ENCODE measurements at regions not wholly inside any gene's neighbourhood (a gene's known extent, or its start where the extent isn't known, plus 50 kb on each side); places are given as distances from the start of the nearest gene placed in this dataset.
A peak's percentile ranks its signal among the peaks of the same experiment; 100 is the strongest.
"Not testable (repeated sequence)": the region's sequence is repeated elsewhere in the genome, so short reads cannot be mapped to it uniquely, and the experiment has no call there.

DNA sequence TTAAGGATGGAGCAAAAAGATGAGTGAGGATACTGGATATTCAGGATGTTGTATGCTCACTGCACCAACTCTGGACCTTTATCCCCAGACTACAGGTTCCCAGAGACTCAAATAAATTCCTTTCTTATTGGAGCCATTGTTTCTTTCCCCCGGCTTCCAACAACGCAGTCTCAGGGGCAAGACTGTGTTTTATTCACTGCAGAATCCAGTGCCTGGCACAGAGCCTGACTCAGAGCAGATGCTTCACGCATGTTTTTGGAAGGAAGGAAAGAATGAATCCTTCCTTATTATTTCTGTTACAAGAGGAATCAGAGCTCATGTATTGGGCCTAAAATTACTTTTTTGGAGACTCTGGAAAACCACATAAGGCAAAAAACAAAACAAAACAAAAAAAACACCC is 96.0 kb upstream of the VGLL4 start:
- DNase-seq (ENCODE audit: low read depth in 4 of 4, low spot score in 2 of 4), result no peak

- DNase-seq (ENCODE audit: low read depth in 4 of 4, low spot score in 2 of 4), result no peak
These were observed 95.4 kb upstream of the VGLL4 start for GRCh38 chr3:11739123-11739522.

DNA sequence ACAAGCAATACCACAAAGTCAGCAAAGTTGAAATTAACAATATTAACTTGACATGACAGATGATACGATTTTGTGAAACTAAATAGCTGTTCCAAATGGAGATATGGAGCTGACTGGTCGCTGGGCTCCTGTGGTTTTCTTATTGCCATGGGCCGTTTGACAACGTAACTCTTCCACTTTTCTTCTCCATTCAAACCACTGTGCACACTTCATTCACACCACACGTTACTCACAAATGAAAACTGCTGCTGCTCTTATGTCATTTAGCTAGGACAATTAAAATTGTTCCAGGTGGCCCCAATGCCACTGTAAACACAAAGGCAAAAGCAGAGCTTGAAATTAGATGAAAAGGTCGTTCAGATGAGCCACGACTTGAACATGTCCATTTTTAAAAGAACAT is 94.0 kb upstream of the VGLL4 start:
- no peak for DNase-seq (ENCODE audit: low read depth in 4 of 4, low spot score in 2 of 4)

GRCh38 chr3:11736136-11736833 is 92.6 kb upstream of the VGLL4 start:
- no peak for DNase-seq (ENCODE audit: low read depth in 4 of 4, low spot score in 2 of 4)

- DNase-seq (ENCODE audit: low read depth in 4 of 4, low spot score in 2 of 4), result no peak
These were observed 91.9 kb upstream of the VGLL4 start for GRCh38 chr3:11735638-11736037.

DNA sequence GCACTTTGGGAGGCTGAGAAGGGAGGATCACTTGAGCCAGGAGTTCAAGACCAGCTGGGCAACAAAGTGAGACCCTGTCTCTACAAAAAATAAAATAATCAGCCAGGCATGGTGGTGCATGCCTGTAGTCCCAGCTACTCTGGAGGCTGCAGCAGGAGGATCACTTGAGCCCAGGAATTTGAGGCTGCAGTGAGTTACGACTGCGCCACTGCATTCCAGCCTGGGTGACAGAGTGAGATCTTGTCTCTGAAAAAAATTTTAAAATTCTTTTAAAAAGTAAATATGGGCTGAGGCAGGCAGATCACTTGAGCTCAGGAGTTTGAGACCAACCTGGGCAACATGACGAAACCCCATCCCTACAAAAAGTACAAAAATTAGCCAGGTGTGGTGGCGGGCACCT is 91.4 kb upstream of the VGLL4 start:
- DNase-seq (ENCODE audit: low read depth in 4 of 4, low spot score in 2 of 4), result not testable (repeated sequence)

- DNase-seq (ENCODE audit: low read depth in 4 of 4, low spot score in 2 of 4), result no peak
These were observed 90.2 kb upstream of the VGLL4 start for GRCh38 chr3:11733914-11734313.

GRCh38 chr3:11727207-11727606 is 83.5 kb upstream of the VGLL4 start:
- no peak for DNase-seq (ENCODE audit: low read depth in 4 of 4, low spot score in 2 of 4)

GRCh38 chr3:11726146-11726545 is 82.4 kb upstream of the VGLL4 start:
- no peak for DNase-seq (ENCODE audit: low read depth in 4 of 4, low spot score in 2 of 4)

DNA sequence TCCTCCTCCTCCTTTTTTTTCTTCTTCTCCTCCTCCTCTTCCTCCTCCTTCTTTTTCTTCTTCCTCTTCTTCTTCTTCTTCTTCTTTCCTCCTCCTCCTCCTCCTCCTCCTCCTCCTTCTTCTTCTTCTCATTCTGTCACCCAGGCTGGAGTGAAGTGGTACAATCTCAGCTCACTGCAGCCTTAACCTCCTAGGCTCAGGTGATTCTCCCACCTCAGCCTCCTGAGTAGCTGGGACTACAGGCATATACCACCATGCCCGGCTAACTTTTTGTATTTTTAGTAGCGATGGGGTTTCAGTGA is 81.6 kb upstream of the VGLL4 start:
- not testable (repeated sequence) for DNase-seq (ENCODE audit: low read depth in 4 of 4, low spot score in 2 of 4)

- no peak for DNase-seq (ENCODE audit: low read depth in 4 of 4, low spot score in 2 of 4)
These were observed 81.1 kb upstream of the VGLL4 start for GRCh38 chr3:11724615-11725339.

DNA sequence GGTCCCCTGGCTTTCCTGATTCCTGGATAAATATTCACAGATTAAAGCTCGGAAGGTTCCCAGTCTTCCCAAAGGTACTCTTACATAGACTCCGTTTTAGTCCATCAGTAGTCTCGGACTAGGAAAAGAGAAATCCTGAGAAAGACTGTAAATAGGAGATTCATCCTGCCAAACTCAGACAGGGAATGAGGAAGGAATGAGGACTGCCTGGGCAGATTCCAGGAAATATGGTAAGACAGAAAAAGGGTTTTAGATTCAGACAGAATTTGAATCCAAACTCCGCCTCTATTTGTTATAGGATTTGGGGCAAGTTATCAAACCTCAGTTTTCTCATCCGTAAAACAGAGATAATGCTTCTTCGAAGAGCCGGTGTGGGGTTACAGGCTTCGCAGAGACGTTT is 77.8 kb upstream of the VGLL4 start:
- no peak for DNase-seq (ENCODE audit: low read depth in 4 of 4, low spot score in 2 of 4)

DNA sequence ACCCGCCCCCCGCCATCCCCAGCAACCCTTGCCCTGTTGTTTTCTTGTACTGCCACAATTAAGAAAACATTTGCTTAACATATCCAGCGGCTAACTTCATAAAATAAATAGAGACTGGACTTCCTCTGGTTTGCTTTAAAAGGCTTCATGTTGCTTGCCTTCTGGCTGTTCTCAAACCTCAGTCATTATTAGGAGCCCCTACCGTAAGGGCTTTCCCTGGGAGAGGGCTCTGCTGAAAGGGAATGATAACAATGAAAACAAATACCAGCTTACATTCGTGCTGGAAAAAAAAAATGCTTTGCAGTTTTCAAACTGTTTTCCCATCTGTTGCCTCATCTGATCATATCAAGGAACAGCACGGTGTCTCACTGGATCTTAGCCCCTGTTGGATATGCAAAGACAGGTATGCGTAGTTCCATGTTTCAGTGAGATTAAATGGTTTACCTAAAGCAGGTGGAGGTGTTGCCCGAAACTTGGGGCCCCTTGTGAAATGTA is 77.2 kb upstream of the VGLL4 start:
- peak in 1 of 4 donors; percentile 5 for DNase-seq (ENCODE audit: low read depth in 4 of 4, low spot score in 2 of 4)

- peak; percentile 63 to 78 (median 75) for DNase-seq (ENCODE audit: low read depth in 4 of 4, low spot score in 2 of 4)
These were observed 76.7 kb upstream of the VGLL4 start for GRCh38 chr3:11720304-11720898.

DNA sequence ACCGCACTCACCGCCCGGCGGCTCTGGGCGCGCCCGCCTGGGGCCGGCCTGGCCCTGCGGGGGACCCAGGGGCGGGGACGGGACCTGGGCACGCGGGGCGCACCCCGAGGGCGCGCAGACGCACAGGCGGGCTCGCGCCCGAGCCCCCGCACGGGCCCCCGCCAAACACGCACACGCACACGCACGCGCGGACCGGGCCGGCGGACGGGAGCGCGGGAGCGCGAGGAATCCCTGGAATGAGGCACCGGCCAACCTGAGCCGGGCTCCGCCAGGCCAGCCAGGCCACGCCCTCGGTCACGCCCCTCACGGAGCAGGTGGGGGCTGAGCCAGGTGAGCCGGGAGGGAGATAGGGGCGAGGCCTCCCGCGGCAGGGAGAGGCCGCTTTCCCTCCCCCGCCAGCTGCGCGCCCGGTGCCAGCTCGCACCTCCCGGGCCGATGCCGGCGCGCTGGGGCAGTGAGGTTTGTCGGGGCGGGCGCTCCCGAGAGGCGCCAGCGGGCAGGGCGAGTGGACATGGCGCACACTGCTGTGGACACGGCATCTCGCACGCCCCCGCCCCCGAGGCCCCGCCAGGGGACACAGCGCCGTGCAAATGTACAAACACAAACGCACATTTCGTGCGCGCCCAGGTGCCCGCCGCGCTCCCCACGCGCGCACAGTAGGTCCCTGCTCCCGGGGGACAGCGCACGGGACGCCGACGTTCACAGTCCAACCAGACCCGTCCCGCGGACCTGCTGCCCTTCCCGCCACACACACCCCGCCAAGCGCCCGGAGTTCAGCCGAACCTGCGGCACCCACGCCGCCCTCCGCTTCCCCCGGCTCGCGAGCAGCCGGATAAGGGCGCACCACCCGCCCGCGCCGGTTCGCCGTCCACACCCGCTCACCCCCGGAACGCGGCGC is 75.9 kb upstream of the VGLL4 start:
- DNase-seq (ENCODE audit: low read depth in 4 of 4, low spot score in 2 of 4), result peak; percentile 39 to 76 (median 64)

- DNase-seq (ENCODE audit: low read depth in 4 of 4, low spot score in 2 of 4), result peak in 3 of 4 donors; percentile 51 to 81 (median 58)
These were observed 75.1 kb upstream of the VGLL4 start for GRCh38 chr3:11718637-11719405.

DNA sequence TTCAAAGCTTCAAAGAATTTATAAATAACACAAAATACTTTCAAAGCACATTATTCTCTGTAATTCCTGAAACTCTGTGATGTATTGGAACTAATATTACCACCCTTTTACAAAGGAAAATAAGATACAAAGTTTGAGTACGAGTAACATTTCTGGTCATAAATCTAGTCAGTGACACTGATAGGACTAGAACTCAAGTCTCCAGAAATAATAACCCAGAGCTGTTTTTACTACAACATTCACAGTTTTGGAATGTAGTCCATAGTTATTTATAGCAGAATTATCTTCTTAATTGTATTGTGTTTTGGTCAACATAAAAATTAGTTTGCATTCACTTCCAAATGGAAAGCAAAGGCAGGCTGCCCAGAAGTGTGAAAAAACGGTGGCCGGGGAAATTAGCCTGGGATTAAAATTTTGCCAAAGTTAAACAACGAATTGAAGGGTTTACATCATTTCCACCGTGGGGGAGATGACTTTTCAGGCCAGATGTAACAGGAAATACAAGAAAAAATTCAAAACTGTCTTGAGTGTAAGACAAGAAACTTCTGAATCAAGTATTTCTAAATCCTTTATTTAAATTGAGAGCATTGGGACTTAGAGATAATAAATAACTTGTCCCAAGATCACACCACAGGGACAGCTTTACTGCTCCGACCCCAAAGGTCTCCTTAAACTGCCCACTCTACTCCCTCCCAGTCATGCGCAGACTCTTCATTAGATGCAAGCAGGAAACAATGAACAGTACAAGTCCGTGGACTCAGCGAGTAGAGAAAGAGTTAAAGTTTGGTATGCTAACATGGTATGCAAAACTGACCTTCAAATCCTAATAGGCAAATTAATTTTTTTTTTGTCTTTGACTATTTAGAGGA is 74.3 kb upstream of the VGLL4 start:
- peak; percentile 56 to 76 (median 68) for DNase-seq (ENCODE audit: low read depth in 4 of 4, low spot score in 2 of 4)

DNA sequence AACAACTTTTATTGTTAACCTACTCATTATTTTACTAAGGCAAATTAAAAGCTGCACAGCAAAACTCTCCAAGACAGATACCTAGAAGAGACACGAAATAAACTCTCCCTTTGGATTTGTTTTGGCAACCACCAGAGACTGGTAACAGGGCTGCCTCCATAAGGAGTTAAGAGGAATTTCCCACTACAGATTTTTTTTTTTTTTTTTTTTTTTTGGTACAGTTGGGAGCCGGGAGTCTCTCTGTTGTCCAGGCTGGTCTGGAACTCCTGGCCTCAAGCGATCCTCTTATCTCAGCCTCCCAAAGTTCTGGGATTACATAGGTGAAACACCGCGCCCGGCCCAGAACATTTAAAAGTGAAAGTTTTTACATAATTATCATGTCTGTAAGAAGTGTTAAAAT is 73.6 kb upstream of the VGLL4 start:
- DNase-seq (ENCODE audit: low read depth in 4 of 4, low spot score in 2 of 4), result no peak
